ENCODE measurements at regions not wholly inside any gene's neighbourhood (a gene's known extent, or its start where the extent isn't known, plus 50 kb on each side); places are given as distances from the start of the nearest gene placed in this dataset.

GRCh38 chr3:40653878-40654277 is 129.1 kb downstream of the ZNF621 start:
- no peak for TF ChIP-seq CTCF (conservative IDR thresholded peaks at IDR 0.05; ENCODE audit: control insufficient read depth, insufficient read depth, low read depth, low read length)
- no peak for DNase-seq (ENCODE audit: low read depth)

GRCh38 chr3:40655551-40655950 is 130.8 kb downstream of the ZNF621 start:
- no peak for TF ChIP-seq CTCF (conservative IDR thresholded peaks at IDR 0.05; ENCODE audit: control insufficient read depth, insufficient read depth, low read depth, low read length)
- no peak for DNase-seq (ENCODE audit: low read depth)
- no peak overlapping the region for H3K4me3 ChIP-seq (ENCODE audit: control insufficient read depth, low read depth, low read length)

More at GRCh38 chr3:40653878-40654277, 129.1 kb downstream of the ZNF621 start:
- H3K4me3 ChIP-seq (ENCODE audit: control insufficient read depth, low read depth, low read length), result no peak overlapping the region

- TF ChIP-seq CTCF (conservative IDR thresholded peaks at IDR 0.05; ENCODE audit: control insufficient read depth, insufficient read depth, low read depth, low read length), result no peak
- no peak overlapping the region for H3K4me3 ChIP-seq (ENCODE audit: control insufficient read depth, low read depth, low read length)
- no peak for DNase-seq (ENCODE audit: low read depth)
Observed at GRCh38 chr3:40657623-40658022, 132.9 kb downstream of the ZNF621 start.

GRCh38 chr3:40658305-40658704 is 133.5 kb downstream of the ZNF621 start:
- no peak for TF ChIP-seq CTCF (conservative IDR thresholded peaks at IDR 0.05; ENCODE audit: control insufficient read depth, insufficient read depth, low read depth, low read length)
- DNase-seq (ENCODE audit: low read depth), result no peak
- H3K4me3 ChIP-seq (ENCODE audit: control insufficient read depth, low read depth, low read length), result no peak overlapping the region

- TF ChIP-seq CTCF (conservative IDR thresholded peaks at IDR 0.05; ENCODE audit: control insufficient read depth, insufficient read depth, low read depth, low read length), result no peak
- DNase-seq (ENCODE audit: low read depth), result no peak
- no peak overlapping the region for H3K4me3 ChIP-seq (ENCODE audit: control insufficient read depth, low read depth, low read length)
Observed at GRCh38 chr3:40660554-40660953, 135.8 kb downstream of the ZNF621 start.

GRCh38 chr3:40661284-40661683 is 136.5 kb downstream of the ZNF621 start:
- no peak for TF ChIP-seq CTCF (conservative IDR thresholded peaks at IDR 0.05; ENCODE audit: control insufficient read depth, insufficient read depth, low read depth, low read length)
- DNase-seq (ENCODE audit: low read depth), result no peak
- H3K4me3 ChIP-seq (ENCODE audit: control insufficient read depth, low read depth, low read length), result no peak overlapping the region

- H3K4me3 ChIP-seq (ENCODE audit: control insufficient read depth, low read depth, low read length), result no peak overlapping the region
- DNase-seq (ENCODE audit: low read depth), result no peak
- no peak for TF ChIP-seq CTCF (conservative IDR thresholded peaks at IDR 0.05; ENCODE audit: control insufficient read depth, insufficient read depth, low read depth, low read length)
Observed at GRCh38 chr3:40663280-40663679, 138.5 kb downstream of the ZNF621 start.

Data from fibroblast of mammary gland (primary cell).